ENCODE measurements at regions not wholly inside any gene's neighbourhood (a gene's known extent, or its start where the extent isn't known, plus 50 kb on each side); places are given as distances from the start of the nearest gene placed in this dataset.
"Not testable (repeated sequence)": the region's sequence is repeated elsewhere in the genome, so short reads cannot be mapped to it uniquely, and the experiment has no call there.

- no peak for DNase-seq
Observed at GRCh38 chr2:145464866-145465265, 944.9 kb upstream of the ZEB2 start.

- no peak for DNase-seq
Observed at GRCh38 chr2:145460112-145460511, 940.2 kb upstream of the ZEB2 start.

DNA sequence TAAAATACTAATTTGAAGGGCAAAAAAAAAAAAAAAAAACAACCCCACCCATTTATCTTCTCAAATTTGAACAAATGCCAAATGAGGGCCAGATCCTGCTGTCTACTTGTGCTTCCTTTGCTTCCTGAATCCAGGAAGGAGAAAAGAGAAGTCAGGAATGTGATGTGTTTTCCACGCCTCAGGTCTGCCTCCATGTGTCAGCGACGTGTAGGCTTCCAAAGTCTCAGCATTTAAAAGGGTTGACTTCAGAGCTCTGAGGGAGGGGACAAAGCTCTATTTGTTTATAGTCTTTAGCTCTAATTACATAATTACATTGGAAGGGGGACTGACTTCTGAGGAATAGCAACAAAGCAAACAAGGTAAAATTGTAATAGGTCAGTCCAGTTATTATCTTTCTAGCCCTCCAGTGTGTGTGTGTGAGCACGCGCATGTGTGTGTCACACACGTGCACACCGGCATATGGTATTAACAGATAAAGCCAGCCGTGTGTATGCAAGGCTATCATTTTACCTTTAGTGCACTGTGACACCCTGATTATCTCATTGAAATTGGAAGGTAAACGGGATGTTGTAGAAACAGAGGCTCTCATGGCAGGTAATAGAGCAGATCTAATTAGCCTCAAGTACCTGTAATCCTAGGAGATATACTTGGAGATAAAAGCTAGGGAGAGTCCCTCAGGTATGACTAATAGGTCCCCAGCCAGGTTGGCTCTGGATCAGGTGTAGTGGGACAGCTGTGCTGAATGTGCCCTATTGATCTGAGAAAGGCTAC is 911.4 kb upstream of the ZEB2 start:
- DNase-seq = no peak

DNA sequence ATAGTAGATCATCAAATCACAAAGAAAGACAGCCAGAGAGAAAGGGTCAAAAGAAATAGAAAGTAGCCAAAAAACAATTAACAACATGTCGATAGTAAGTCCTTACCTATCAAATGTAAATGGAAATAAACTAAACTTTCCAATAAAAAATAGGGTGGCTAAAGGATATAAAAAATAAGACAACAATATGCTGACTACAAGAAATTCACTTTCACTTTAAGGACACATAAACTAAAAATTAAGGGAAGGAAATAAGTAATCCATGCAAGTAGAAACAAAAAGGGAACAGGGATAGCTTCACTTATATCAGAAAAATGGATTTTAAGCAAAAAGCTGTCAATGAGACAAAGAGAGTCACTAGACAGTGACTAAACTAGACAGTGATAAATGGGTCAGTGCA is 903.9 kb upstream of the ZEB2 start:
- DNase-seq = no peak

GRCh38 chr2:145422576-145422975 is 902.7 kb upstream of the ZEB2 start:
- no peak for DNase-seq

GRCh38 chr2:145421841-145422240 is 901.9 kb upstream of the ZEB2 start:
- no peak for DNase-seq

- no peak for DNase-seq
Observed at GRCh38 chr2:145416640-145417039, 896.7 kb upstream of the ZEB2 start.

GRCh38 chr2:145415151-145415550 is 895.2 kb upstream of the ZEB2 start:
- DNase-seq = no peak

DNA sequence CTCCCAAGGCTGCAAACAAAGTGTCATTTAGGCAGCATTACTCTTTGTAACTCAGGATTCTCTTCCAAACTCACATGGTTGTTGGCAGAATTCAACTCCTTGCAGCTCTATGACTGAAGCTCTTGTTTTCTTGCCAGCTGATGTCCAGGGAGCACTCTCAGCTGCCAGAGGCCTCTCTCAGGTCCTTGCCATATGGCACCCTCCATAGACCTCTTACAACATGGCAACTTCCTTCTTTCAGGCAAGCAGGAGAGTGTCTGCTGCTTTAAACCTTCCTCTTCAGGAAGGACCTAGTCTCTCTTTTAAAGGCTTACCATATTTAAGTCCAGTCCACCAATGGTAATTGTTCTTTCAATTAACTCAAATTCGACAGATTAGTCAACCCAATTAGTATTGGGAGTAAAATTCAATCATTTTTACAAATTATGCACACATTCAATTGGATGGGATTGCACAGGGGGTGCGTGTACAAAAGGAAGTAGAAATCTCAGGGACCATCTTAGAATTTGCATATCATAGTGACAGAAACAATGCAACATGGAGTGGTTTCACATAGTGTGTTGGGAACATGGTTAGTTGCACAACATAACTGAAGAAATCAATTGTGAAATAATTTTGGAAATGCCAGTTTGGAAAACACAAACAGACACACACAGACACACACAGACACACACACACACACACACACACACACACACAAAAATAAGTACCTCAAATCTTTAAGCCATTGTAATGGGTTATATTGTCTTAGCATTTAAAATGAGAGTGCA is 893.5 kb upstream of the ZEB2 start:
- DNase-seq = no peak

- no peak for DNase-seq
Observed at GRCh38 chr2:145412155-145412554, 892.2 kb upstream of the ZEB2 start.

GRCh38 chr2:145411493-145411892 is 891.6 kb upstream of the ZEB2 start:
- no peak for DNase-seq

- DNase-seq = no peak
Observed at GRCh38 chr2:145410086-145410485, 890.2 kb upstream of the ZEB2 start.

GRCh38 chr2:145408980-145409379 is 889.1 kb upstream of the ZEB2 start:
- no peak for DNase-seq

DNA sequence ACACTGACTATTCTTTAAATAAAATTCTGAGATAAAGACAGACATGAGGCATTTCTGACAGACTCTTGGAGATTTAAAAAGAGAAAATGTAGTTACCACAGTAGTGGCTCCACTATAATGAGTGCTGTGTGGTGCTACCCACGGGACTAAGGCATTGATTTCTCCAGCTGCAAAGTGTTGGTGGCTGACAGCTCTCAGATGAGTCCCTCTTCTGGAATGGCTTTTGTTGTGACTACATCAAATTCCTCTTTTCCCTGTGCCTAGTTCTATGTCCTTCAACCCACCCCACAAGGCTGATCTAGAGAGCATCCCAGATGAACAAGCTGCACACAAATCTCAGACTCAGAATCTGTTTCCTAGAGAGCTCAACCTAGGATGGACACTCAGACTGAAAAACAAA is 884.8 kb upstream of the ZEB2 start:
- no peak for DNase-seq

GRCh38 chr2:145402706-145403277 is 882.9 kb upstream of the ZEB2 start:
- DNase-seq = no peak

- no peak for DNase-seq
Observed at GRCh38 chr2:145399131-145399530, 879.2 kb upstream of the ZEB2 start.

DNA sequence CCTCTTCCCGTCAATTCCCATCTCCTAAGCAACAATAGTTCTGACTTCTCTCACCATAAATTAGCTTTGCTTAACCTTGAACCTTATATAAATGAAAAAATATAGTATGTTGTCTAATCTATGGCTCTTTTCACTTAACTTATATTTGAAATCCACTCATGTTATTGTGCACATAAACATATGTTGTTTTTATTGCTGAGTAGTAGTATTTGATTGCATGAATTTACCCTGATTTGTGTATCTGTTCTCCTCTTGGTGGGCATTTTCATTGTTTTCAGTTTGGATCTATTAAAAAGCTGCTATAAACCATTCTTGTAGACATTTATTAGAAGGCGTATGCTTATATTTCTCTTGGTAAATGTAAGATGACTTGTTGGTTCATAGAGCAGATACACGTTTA is 874.3 kb upstream of the ZEB2 start:
- no peak for DNase-seq

DNA sequence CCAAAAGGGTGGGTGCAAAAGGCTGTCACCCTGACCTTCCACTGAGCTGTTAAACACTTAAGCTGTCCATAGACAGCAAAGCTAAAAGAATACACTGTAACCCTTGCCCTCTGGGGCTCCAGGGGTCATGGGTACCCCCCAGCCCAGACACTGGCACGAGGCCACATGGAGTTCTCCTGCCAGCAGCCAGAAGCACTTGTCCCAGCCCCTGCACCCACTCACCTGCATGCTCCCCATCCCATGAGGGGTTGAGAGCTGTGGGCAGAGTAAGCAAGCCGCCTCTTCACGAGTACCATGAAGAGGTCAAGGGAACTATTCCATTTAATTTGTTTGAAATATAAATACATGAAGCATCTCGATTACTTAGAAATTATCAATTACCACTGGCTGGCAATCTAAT is 867.1 kb upstream of the ZEB2 start:
- no peak for DNase-seq

DNA sequence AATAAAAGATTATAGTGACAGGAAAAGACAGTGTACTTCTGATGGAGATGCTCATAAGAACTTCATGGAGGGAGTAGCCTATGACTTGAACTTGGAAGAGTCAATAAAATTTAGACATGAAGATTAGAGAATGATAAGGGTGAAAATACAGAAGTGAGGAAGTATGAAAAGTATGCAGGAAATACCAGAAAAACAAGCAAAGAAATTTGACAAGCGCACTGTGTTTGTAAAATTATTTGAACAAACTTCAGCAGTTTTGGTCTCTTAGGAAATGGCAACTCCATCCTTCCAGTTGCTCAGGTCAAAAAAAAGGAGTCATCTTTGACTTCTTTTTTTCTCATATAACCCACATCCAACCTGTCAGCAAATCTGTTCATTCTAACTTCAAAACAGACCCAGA is 864.0 kb upstream of the ZEB2 start:
- no peak for DNase-seq

- peak; percentile 28 for DNase-seq
Observed at GRCh38 chr2:145380436-145381017, 860.6 kb upstream of the ZEB2 start.

DNA sequence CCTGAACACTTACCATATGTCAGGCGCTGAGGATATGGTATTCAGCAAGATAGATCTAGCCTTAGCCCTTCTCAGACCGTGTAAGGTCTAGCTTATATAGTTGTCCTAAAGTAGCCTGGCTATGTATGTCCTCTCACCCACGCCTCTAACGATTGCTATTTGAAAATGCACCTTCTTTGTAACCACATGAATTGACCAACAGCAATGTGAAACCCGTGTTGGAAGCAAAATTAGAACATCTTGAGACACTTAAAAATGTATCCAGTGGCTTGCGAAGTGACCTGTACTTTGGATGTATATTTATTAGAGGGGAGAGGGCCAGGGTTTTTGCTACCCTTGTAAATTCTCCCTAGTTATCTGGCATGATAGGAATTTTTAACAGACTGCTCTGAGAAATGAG is 860.0 kb upstream of the ZEB2 start:
- no peak for DNase-seq

- DNase-seq = no peak
Observed at GRCh38 chr2:145374165-145374564, 854.2 kb upstream of the ZEB2 start.

DNA sequence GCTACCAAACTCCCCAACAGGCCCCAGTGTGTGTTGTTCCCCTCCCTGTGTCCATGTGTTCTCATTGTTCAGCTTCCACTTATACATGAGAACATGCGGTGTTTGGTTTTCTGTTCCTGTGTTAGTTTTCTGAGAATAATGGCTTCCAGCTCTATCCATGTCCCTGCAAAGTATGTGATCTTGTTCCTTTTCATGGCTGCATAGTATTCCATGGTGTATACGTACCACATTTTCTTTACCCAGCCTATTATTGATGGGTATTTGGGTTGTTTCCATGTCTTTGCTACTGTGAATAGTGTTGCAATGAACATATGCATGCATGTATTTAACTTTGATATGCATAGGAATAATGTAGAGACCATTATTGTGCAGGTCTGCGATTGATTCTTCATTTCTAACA is 847.4 kb upstream of the ZEB2 start:
- not testable (repeated sequence) for DNase-seq

Data from skin of body (tissue), 1 donor.